A673 (cell line): ENCODE measurements at regions not wholly inside any gene's neighbourhood (a gene's known extent, or its start where the extent isn't known, plus 50 kb on each side); places are given as distances from the start of the nearest gene placed in this dataset.
A peak's percentile ranks its signal among the peaks of the same experiment; 100 is the strongest.

Experiments used
- BruUV-seq: library from RNA; stranded (reverse); fragments of 400-500 nt; replicated peaks from 2 replicates; lab custom pipeline; 2021; lab: Mats Ljungman, UMichigan
- CTCF ChIA-PET: fragments of 300-600 bp; sonication (Branson Sonifier 250); formaldehyde crosslinking; loops from one replicate; lab custom pipeline; 2022; ENCODE audit warnings: antibody characterized with exemption; lab: Charles Lee
- POLR2A ChIA-PET: fragments of 300-600 bp; sonication (Branson Sonifier 250); formaldehyde crosslinking; loops from one replicate; lab custom pipeline; 2022; ENCODE audit warnings: antibody characterized with exemption; ENCODE audit not compliant: low non-redundant PET; lab: Charles Lee
- DNase-seq: peaks from one replicate; pipeline ENCODE4 v3.0.0-alpha.2; 2015; ENCODE audit warnings: low spot score
- H3K27ac ChIP-seq: fragments of 200-600 bp; sonication (generic); 2 replicates; pipeline ENCODE4 v1.5.1; 2016; ENCODE audit warnings: mixed run types, low read depth, mild to moderate bottlenecking, mixed read lengths, antibody characterized with exemption, low read length; ENCODE audit not compliant: poor library complexity, severe bottlenecking
- H3K27me3 ChIP-seq: fragments of 200-600 bp; sonication (generic); replicated peaks from 2 replicates; pipeline ENCODE4 v1.6.1; 2017; ENCODE audit warnings: mixed run types, low read depth, mild to moderate bottlenecking, mixed read lengths, antibody characterized with exemption, low read length; ENCODE audit not compliant: insufficient read depth, poor library complexity
- H3K36me3 ChIP-seq: fragments of 200-600 bp; sonication (generic); 2 replicates; pipeline ENCODE4 v1.6.1; 2016; ENCODE audit warnings: mixed run types, mild to moderate bottlenecking, mixed read lengths, antibody characterized with exemption, low read length; ENCODE audit not compliant: insufficient read depth, poor library complexity, severe bottlenecking
- H3K4me1 ChIP-seq: fragments of 200-600 bp; sonication (generic); 2 replicates; pipeline ENCODE4 v1.6.1; 2017; ENCODE audit warnings: mixed run types, mild to moderate bottlenecking, mixed read lengths, antibody characterized with exemption, low read length; ENCODE audit not compliant: insufficient read depth, poor library complexity, severe bottlenecking
- H3K4me3 ChIP-seq: fragments of 200-600 bp; sonication (generic); 2 replicates; pipeline ENCODE4 v1.5.1; 2016; ENCODE audit warnings: low read depth, mixed run types, mild to moderate bottlenecking, mixed read lengths, low read length; ENCODE audit not compliant: poor library complexity, severe bottlenecking
- H3K9me3 ChIP-seq: fragments of 200-600 bp; sonication (generic); 2 replicates; pipeline ENCODE4 v1.6.1; 2016; ENCODE audit warnings: mixed run types, low read depth, mild to moderate bottlenecking, mixed read lengths, antibody characterized with exemption, low read length; ENCODE audit not compliant: poor library complexity, severe bottlenecking
- CTCF ChIP-seq: fragments of 300-800, 200-600 bp; sonication (generic); conservative IDR thresholded peaks from 2 replicates; pipeline ENCODE4 v1.5.1; 2017; ENCODE audit warnings: low read depth, mild to moderate bottlenecking, antibody characterized with exemption, low read length, moderate library complexity, mixed read lengths
- EZH2 ChIP-seq: fragments of 200-600 bp; sonication (generic); IDR thresholded peaks from 2 replicates; pipeline ENCODE4 v1.6.1; 2017; ENCODE audit warnings: borderline replicate concordance, low read depth, mild to moderate bottlenecking, mixed read lengths, antibody characterized with exemption, low read length; ENCODE audit not compliant: poor library complexity, severe bottlenecking
- intact Hi-C: fragments of 100-400 bp; cut with micrococcal nuclease; formaldehyde crosslinking; loops from one replicate; pipeline ENCODE4 v1.10.0; 2022; ENCODE audit not compliant: unreplicated experiment

- Histone ChIP-seq H3K4me3 (no peak overlapping the region), H3K9me3 (no peaks in the 10 kb centered on the region), H3K36me3 (no peaks in the 10 kb centered on the region), H3K4me1 (peaks cover 36% of the 10 kb centered on the region), H3K27me3 (no peaks in the 10 kb centered on the region), H3K27ac (no peak overlapping the region)
- intact Hi-C loops: loop anchor here (10.0 kb wide), 1 partner anchor 292 kb away; the partner anchor contains the start of gene SMOC2
- BruUV-seq: no TSS peak
- no peak for DNase-seq
- TF ChIP-seq CTCF: no peak
- no peak for TF ChIP-seq EZH2
- CTCF ChIA-PET: no interaction called here
- POLR2A ChIA-PET: no interaction called here
Observed at GRCh38 chr6:168152980-168153379, 74.0 kb upstream of the FRMD1 start.

GRCh38 chr6:168152306-168152963 is 73.4 kb upstream of the FRMD1 start:
- intact Hi-C loops: loop anchor here (10.0 kb wide), 1 partner anchor 292 kb away; the partner anchor contains the start of gene SMOC2
- Histone ChIP-seq H3K36me3 (no peaks in the 10 kb centered on the region), H3K4me1 (peaks cover 36% of the 10 kb centered on the region), H3K27ac (no peak overlapping the region), H3K9me3 (no peaks in the 10 kb centered on the region), H3K4me3 (no peak overlapping the region), H3K27me3 (no peaks in the 10 kb centered on the region)
- no peak for DNase-seq
- BruUV-seq: no TSS peak
- TF ChIP-seq CTCF (no peak), EZH2 (no peak)
- CTCF ChIA-PET: no interaction called here
- POLR2A ChIA-PET: no interaction called here

- no peak overlapping the region for H3K4me3 ChIP-seq
- no peaks in the 10 kb centered on the region for H3K9me3 ChIP-seq
- no TSS peak for BruUV-seq
- peak; percentile 65 for TF ChIP-seq CTCF
- no peak for TF ChIP-seq EZH2
- no peaks in the 10 kb centered on the region for H3K27me3 ChIP-seq
- no peak overlapping the region for H3K27ac ChIP-seq
- intact Hi-C loops: loop anchor here (2.0 to 10.0 kb wide), 2 partner anchors 206 to 294 kb away; partner anchors contain the start of gene SMOC2
- no peaks in the 10 kb centered on the region for H3K36me3 ChIP-seq
- CTCF ChIA-PET: no interaction called here
- H3K4me1 ChIP-seq: peaks cover 32% of the 10 kb centered on the region
- DNase-seq: peak; percentile 35
- POLR2A ChIA-PET: no interaction called here
Observed at GRCh38 chr6:168150551-168151320, 71.7 kb upstream of the FRMD1 start.
